GM12872 (cell line): ENCODE measurements at regions not wholly inside any gene's neighbourhood (a gene's known extent, or its start where the extent isn't known, plus 50 kb on each side); places are given as distances from the start of the nearest gene placed in this dataset.

Experiments used
- CTCF ChIP-seq: IDR thresholded peaks from 3 replicates; pipeline ENCODE4 v1.5.1; 2011; ENCODE audit warnings: low read depth, mild to moderate bottlenecking, low read length, moderate library complexity; ENCODE audit not compliant: insufficient read depth

GRCh38 chr7:136523571-136523970 is 344.9 kb upstream of the CHRM2 start:
- no peak for TF ChIP-seq CTCF

DNA sequence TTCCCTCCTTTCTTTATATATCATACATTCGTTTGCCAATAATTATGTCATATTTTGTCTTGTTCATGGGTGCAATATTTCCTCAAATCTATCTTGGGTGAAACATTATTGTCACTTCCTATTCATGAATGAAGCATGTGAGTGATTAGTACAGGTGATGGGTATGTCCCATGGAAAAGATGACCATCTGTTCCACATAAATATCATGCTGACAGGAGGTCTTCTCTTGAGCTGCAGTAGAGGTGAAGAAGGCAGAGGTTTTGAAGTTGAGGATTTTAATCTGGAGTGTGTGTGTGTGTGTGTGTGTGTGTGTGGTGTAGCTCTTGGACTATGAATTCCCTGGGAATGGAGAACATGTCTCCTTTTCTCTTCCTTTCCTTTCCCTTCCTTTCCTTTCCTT is 350.5 kb upstream of the CHRM2 start:
- no peak for TF ChIP-seq CTCF

GRCh38 chr7:136514776-136515175 is 353.7 kb upstream of the CHRM2 start:
- no peak for TF ChIP-seq CTCF

DNA sequence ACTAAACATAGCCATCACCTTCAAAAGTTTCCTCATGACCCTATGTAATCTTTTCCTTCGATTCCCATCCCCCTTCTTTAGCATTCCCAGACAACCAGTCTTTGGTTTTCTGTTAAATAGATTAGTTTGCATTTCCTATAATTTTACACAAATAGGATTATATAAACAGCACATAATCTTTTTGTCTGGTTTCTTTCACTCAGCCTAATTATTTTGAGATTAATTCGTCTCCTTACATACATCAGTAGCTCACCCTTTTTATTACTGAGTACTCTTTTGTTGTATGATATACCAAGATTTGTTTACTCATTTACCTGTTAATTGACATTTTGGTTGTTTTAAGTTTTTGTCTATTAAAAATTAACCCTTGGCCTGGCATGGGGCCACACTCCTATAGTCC is 354.7 kb upstream of the CHRM2 start:
- no peak for TF ChIP-seq CTCF

GRCh38 chr7:136509466-136509865 is 359.0 kb upstream of the CHRM2 start:
- TF ChIP-seq CTCF: no peak

- TF ChIP-seq CTCF: no peak
Observed at GRCh38 chr7:136502162-136502561, 366.3 kb upstream of the CHRM2 start.

DNA sequence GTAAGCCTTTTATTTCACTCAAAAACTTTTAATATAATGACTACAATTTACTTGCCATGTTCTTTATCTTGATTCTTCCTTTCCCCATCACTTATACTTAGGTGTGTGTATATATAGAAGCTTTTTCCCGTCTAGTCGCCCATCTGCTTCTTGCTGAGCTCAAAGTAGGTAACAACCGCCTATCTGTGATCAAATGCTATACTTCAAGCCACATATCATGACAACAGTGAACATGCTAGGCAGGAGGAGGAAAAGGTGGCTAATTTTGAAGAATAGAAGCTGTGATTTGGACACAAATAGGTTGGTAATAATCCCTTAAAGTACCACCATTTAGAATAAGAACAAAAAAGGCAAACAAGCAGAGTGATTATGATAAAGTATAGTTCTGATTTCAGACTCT is 367.3 kb upstream of the CHRM2 start:
- TF ChIP-seq CTCF: no peak

DNA sequence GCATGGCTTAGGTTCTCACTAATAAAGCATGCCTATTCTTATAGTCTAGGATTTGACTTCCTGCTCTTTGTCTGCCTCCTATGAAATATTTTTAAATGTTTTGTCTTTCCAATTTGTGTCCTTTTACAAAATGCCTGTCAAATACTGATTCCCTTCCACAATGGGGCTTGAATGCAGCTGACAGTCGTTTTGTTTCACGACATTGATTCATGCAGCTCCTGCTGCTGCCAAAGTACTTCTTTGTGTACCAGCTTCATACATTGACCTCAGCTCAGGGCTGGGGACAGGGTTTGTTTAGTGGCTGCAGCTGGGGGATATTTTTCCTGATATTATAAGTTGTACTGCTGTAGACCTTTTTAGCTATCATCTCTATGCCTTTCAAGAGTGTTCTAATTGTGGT is 371.9 kb upstream of the CHRM2 start:
- no peak for TF ChIP-seq CTCF
